ENCODE measurements at regions not wholly inside any gene's neighbourhood (a gene's known extent, or its start where the extent isn't known, plus 50 kb on each side); places are given as distances from the start of the nearest gene placed in this dataset.

GRCh38 chr20:22465622-22466446, 118.5 kb downstream of the FOXA2 start:
- no peak for DNase-seq

- DNase-seq: no peak
Observed at GRCh38 chr20:22464312-22465003, 119.9 kb downstream of the FOXA2 start.

GRCh38 chr20:22462975-22463914, 121.1 kb downstream of the FOXA2 start:
- no peak for DNase-seq

GRCh38 chr20:22460803-22461202, 123.6 kb downstream of the FOXA2 start:
- DNase-seq: no peak

GRCh38 chr20:22460231-22460630, 124.1 kb downstream of the FOXA2 start:
- DNase-seq: no peak

GRCh38 chr20:22459754-22460153, 124.6 kb downstream of the FOXA2 start:
- DNase-seq: no peak

- DNase-seq: no peak
Observed at GRCh38 chr20:22456109-22456508, 128.3 kb downstream of the FOXA2 start.

- DNase-seq: no peak
Observed at GRCh38 chr20:22455259-22455658, 129.1 kb downstream of the FOXA2 start.

GRCh38 chr20:22453244-22454080, 130.9 kb downstream of the FOXA2 start:
- DNase-seq: no peak

- DNase-seq: no peak
Observed at GRCh38 chr20:22452442-22453011, 131.8 kb downstream of the FOXA2 start.

- no peak for DNase-seq
Observed at GRCh38 chr20:22450537-22450936, 133.8 kb downstream of the FOXA2 start.

- no peak for DNase-seq
Observed at GRCh38 chr20:22449188-22449973, 135.0 kb downstream of the FOXA2 start.

- DNase-seq: no peak
Observed at GRCh38 chr20:22447447-22447778, 137.0 kb downstream of the FOXA2 start.

- no peak for DNase-seq
Observed at GRCh38 chr20:22446613-22447446, 137.5 kb downstream of the FOXA2 start.

GRCh38 chr20:22442318-22442717, 142.1 kb downstream of the FOXA2 start:
- DNase-seq: no peak

- DNase-seq: no peak
Observed at GRCh38 chr20:22438926-22439325, 145.4 kb downstream of the FOXA2 start.

GRCh38 chr20:22438346-22438745, 146.0 kb downstream of the FOXA2 start:
- no peak for DNase-seq

GRCh38 chr20:22437354-22437753, 147.0 kb downstream of the FOXA2 start:
- DNase-seq: no peak

- no peak for DNase-seq
Observed at GRCh38 chr20:22431419-22431818, 153.0 kb downstream of the FOXA2 start.

- DNase-seq: no peak
Observed at GRCh38 chr20:22430746-22431168, 153.6 kb downstream of the FOXA2 start.
